ENCODE measurements at regions not wholly inside any gene's neighbourhood (a gene's known extent, or its start where the extent isn't known, plus 50 kb on each side); places are given as distances from the start of the nearest gene placed in this dataset.

- Histone ChIP-seq H3K27ac (ENCODE audit: insufficient read depth in 1 of 2, low read depth in 1 of 2, low read length in 2 of 2, poor library complexity in 1 of 2, severe bottlenecking in 2 of 2) (no peak overlapping the region), H3K9me3 (ENCODE audit: control extremely low read depth in 1 of 5, control insufficient read depth in 4 of 5, insufficient read depth in 2 of 5, low read depth in 1 of 5, low read length in 4 of 5) (no peaks in the 10 kb centered on the region), H3K4me3 (ENCODE audit: control insufficient read depth in 1 of 7, extremely low read depth in 1 of 7, insufficient read depth in 4 of 7, low read depth in 2 of 7, low read length in 6 of 7) (no peak overlapping the region), H3K36me3 (ENCODE audit: control insufficient read depth in 4 of 4, insufficient read depth in 4 of 4, low read length in 3 of 4) (no peaks in the 10 kb centered on the region), H3K27me3 (replicated peaks in 2 of 5; ENCODE audit: control insufficient read depth in 4 of 5, insufficient read depth in 5 of 5, low read length in 4 of 5) (no peaks in the 10 kb centered on the region), H3K4me1 (ENCODE audit: control extremely low read depth in 1 of 4, control insufficient read depth in 4 of 4, insufficient read depth in 4 of 4, low read length in 3 of 4) (no peaks in the 10 kb centered on the region)
- ChIA-PET POLR2A (no interaction called here), CTCF (interaction anchor here (1.2 kb wide), 2 partner anchors 22 to 57 kb away, joined by 4 read pairs; no protein-coding TSS in a partner anchor)
- WGBS (ENCODE audit: insufficient coverage) = no CpG with 5 or more reads among the region's 4 CpGs
- no peak for DNase-seq
These were observed 307.3 kb downstream of the RAPGEF2 start for GRCh38 chr4:159410076-159410777.

GRCh38 chr4:159410891-159411290, 308.0 kb downstream of the RAPGEF2 start:
- POLR2A ChIA-PET = no interaction called here
- no peaks in the 10 kb centered on the region for H3K9me3 ChIP-seq (ENCODE audit: control extremely low read depth in 1 of 5, control insufficient read depth in 4 of 5, insufficient read depth in 2 of 5, low read depth in 1 of 5, low read length in 4 of 5)
- WGBS (ENCODE audit: insufficient coverage) = 100% methylated on average over 2 of the region's 5 CpGs
- CTCF ChIA-PET = interaction anchor here (1.2 kb wide), 2 partner anchors 23 to 58 kb away, joined by 4 read pairs; no protein-coding TSS in a partner anchor
- no peaks in the 10 kb centered on the region for H3K36me3 ChIP-seq (ENCODE audit: control insufficient read depth in 4 of 4, insufficient read depth in 4 of 4, low read length in 3 of 4)
- no peaks in the 10 kb centered on the region for H3K27me3 ChIP-seq (replicated peaks in 2 of 5; ENCODE audit: control insufficient read depth in 4 of 5, insufficient read depth in 5 of 5, low read length in 4 of 5)
- DNase-seq = no peak
- no peak overlapping the region for H3K4me3 ChIP-seq (ENCODE audit: control insufficient read depth in 1 of 7, extremely low read depth in 1 of 7, insufficient read depth in 4 of 7, low read depth in 2 of 7, low read length in 6 of 7)
- H3K27ac ChIP-seq (ENCODE audit: insufficient read depth in 1 of 2, low read depth in 1 of 2, low read length in 2 of 2, poor library complexity in 1 of 2, severe bottlenecking in 2 of 2) = no peak overlapping the region
- no peaks in the 10 kb centered on the region for H3K4me1 ChIP-seq (ENCODE audit: control extremely low read depth in 1 of 4, control insufficient read depth in 4 of 4, insufficient read depth in 4 of 4, low read length in 3 of 4)

GRCh38 chr4:159413306-159413943, 310.5 kb downstream of the RAPGEF2 start:
- Histone ChIP-seq H3K9me3 (ENCODE audit: control extremely low read depth in 1 of 5, control insufficient read depth in 4 of 5, insufficient read depth in 2 of 5, low read depth in 1 of 5, low read length in 4 of 5) (peaks cover 0 to 3% (median 0%) of the 10 kb centered on the region in 5 experiments), H3K36me3 (ENCODE audit: control insufficient read depth in 4 of 4, insufficient read depth in 4 of 4, low read length in 3 of 4) (no peaks in the 10 kb centered on the region), H3K4me1 (ENCODE audit: control extremely low read depth in 1 of 4, control insufficient read depth in 4 of 4, insufficient read depth in 4 of 4, low read length in 3 of 4) (no peaks in the 10 kb centered on the region), H3K4me3 (ENCODE audit: control insufficient read depth in 1 of 7, extremely low read depth in 1 of 7, insufficient read depth in 4 of 7, low read depth in 2 of 7, low read length in 6 of 7) (no peak overlapping the region), H3K27me3 (replicated peaks in 2 of 5; ENCODE audit: control insufficient read depth in 4 of 5, insufficient read depth in 5 of 5, low read length in 4 of 5) (peaks cover 0 to 7% (median 2%) of the 10 kb centered on the region in 5 experiments), H3K27ac (ENCODE audit: insufficient read depth in 1 of 2, low read depth in 1 of 2, low read length in 2 of 2, poor library complexity in 1 of 2, severe bottlenecking in 2 of 2) (no peak overlapping the region)
- POLR2A ChIA-PET = no interaction called here
- CTCF ChIA-PET = interaction anchor here (1.1 kb wide), 1 partner anchor 13 kb away, joined by 3 read pairs; no protein-coding TSS in a partner anchor
- DNase-seq = no peak
- WGBS (ENCODE audit: insufficient coverage) = 100% methylated on average over 5 of the region's 6 CpGs

GRCh38 chr4:159414305-159414704, 311.4 kb downstream of the RAPGEF2 start:
- no peak for DNase-seq
- Histone ChIP-seq H3K4me1 (ENCODE audit: control extremely low read depth in 1 of 4, control insufficient read depth in 4 of 4, insufficient read depth in 4 of 4, low read length in 3 of 4) (no peaks in the 10 kb centered on the region), H3K27ac (ENCODE audit: insufficient read depth in 1 of 2, low read depth in 1 of 2, low read length in 2 of 2, poor library complexity in 1 of 2, severe bottlenecking in 2 of 2) (no peak overlapping the region), H3K4me3 (ENCODE audit: control insufficient read depth in 1 of 7, extremely low read depth in 1 of 7, insufficient read depth in 4 of 7, low read depth in 2 of 7, low read length in 6 of 7) (no peak overlapping the region), H3K9me3 (ENCODE audit: control extremely low read depth in 1 of 5, control insufficient read depth in 4 of 5, insufficient read depth in 2 of 5, low read depth in 1 of 5, low read length in 4 of 5) (peaks cover 0 to 3% (median 0%) of the 10 kb centered on the region in 5 experiments), H3K27me3 (replicated peaks in 2 of 5; ENCODE audit: control insufficient read depth in 4 of 5, insufficient read depth in 5 of 5, low read length in 4 of 5) (peaks cover 0 to 8% (median 2%) of the 10 kb centered on the region in 5 experiments), H3K36me3 (ENCODE audit: control insufficient read depth in 4 of 4, insufficient read depth in 4 of 4, low read length in 3 of 4) (no peaks in the 10 kb centered on the region)
- ChIA-PET POLR2A (no interaction called here), CTCF (interaction anchor here (1.1 kb wide), 1 partner anchor 13 kb away, joined by 3 read pairs; no protein-coding TSS in a partner anchor)
- WGBS (ENCODE audit: insufficient coverage) = 89% methylated on average over 1 of the region's 4 CpGs

GRCh38 chr4:159416073-159416472, 313.2 kb downstream of the RAPGEF2 start:
- no peaks in the 10 kb centered on the region for H3K36me3 ChIP-seq (ENCODE audit: control insufficient read depth in 4 of 4, insufficient read depth in 4 of 4, low read length in 3 of 4)
- DNase-seq = no peak
- H3K27me3 ChIP-seq (replicated peaks in 2 of 5; ENCODE audit: control insufficient read depth in 4 of 5, insufficient read depth in 5 of 5, low read length in 4 of 5) = peaks cover 0 to 13% (median 2%) of the 10 kb centered on the region in 5 experiments
- H3K4me1 ChIP-seq (ENCODE audit: control extremely low read depth in 1 of 4, control insufficient read depth in 4 of 4, insufficient read depth in 4 of 4, low read length in 3 of 4) = no peaks in the 10 kb centered on the region
- CTCF ChIA-PET = interaction anchor here (1.7 kb wide), 1 partner anchor 16 kb away, joined by 4 read pairs; no protein-coding TSS in a partner anchor
- H3K4me3 ChIP-seq (ENCODE audit: control insufficient read depth in 1 of 7, extremely low read depth in 1 of 7, insufficient read depth in 4 of 7, low read depth in 2 of 7, low read length in 6 of 7) = no peak overlapping the region
- H3K9me3 ChIP-seq (ENCODE audit: control extremely low read depth in 1 of 5, control insufficient read depth in 4 of 5, insufficient read depth in 2 of 5, low read depth in 1 of 5, low read length in 4 of 5) = peaks cover 1 to 9% (median 8%) of the 10 kb centered on the region in 5 experiments
- no peak overlapping the region for H3K27ac ChIP-seq (ENCODE audit: insufficient read depth in 1 of 2, low read depth in 1 of 2, low read length in 2 of 2, poor library complexity in 1 of 2, severe bottlenecking in 2 of 2)
- WGBS (ENCODE audit: insufficient coverage) = 41% methylated on average over 2 of the region's 2 CpGs
- POLR2A ChIA-PET = no interaction called here

- Histone ChIP-seq H3K9me3 (ENCODE audit: control extremely low read depth in 1 of 5, control insufficient read depth in 4 of 5, insufficient read depth in 2 of 5, low read depth in 1 of 5, low read length in 4 of 5) (peaks cover 1 to 9% (median 8%) of the 10 kb centered on the region in 5 experiments), H3K27ac (ENCODE audit: insufficient read depth in 1 of 2, low read depth in 1 of 2, low read length in 2 of 2, poor library complexity in 1 of 2, severe bottlenecking in 2 of 2) (no peak overlapping the region), H3K4me1 (ENCODE audit: control extremely low read depth in 1 of 4, control insufficient read depth in 4 of 4, insufficient read depth in 4 of 4, low read length in 3 of 4) (no peaks in the 10 kb centered on the region), H3K4me3 (ENCODE audit: control insufficient read depth in 1 of 7, extremely low read depth in 1 of 7, insufficient read depth in 4 of 7, low read depth in 2 of 7, low read length in 6 of 7) (no peak overlapping the region), H3K36me3 (ENCODE audit: control insufficient read depth in 4 of 4, insufficient read depth in 4 of 4, low read length in 3 of 4) (no peaks in the 10 kb centered on the region), H3K27me3 (replicated peaks in 2 of 5; ENCODE audit: control insufficient read depth in 4 of 5, insufficient read depth in 5 of 5, low read length in 4 of 5) (peaks cover 0 to 13% (median 2%) of the 10 kb centered on the region in 5 experiments)
- ChIA-PET CTCF (interaction anchor here (0.6 kb wide), 1 partner anchor 401 kb away, joined by 3 read pairs; no protein-coding TSS in a partner anchor), POLR2A (no interaction called here)
- no peak for DNase-seq
- no CpG with 5 or more reads among the region's 3 CpGs for WGBS (ENCODE audit: insufficient coverage)
These were observed 314.1 kb downstream of the RAPGEF2 start for GRCh38 chr4:159416996-159417395.
